ENCODE measurements at regions not wholly inside any gene's neighbourhood (a gene's known extent, or its start where the extent isn't known, plus 50 kb on each side); places are given as distances from the start of the nearest gene placed in this dataset.
A peak's percentile ranks its signal among the peaks of the same experiment; 100 is the strongest.
"Not testable (repeated sequence)": the region's sequence is repeated elsewhere in the genome, so short reads cannot be mapped to it uniquely, and the experiment has no call there.

- peak; percentile 46 for DNase-seq
Measured at GRCh38 chr4:19577097-19577496, 674.6 kb upstream of the SLIT2 start.

GRCh38 chr4:19575924-19576323 is 675.8 kb upstream of the SLIT2 start:
- peak; percentile 22 for DNase-seq

- no peak for DNase-seq
Measured at GRCh38 chr4:19566041-19566440, 685.7 kb upstream of the SLIT2 start.

GRCh38 chr4:19562456-19562855 is 689.2 kb upstream of the SLIT2 start:
- DNase-seq: no peak

- DNase-seq: no peak
Measured at GRCh38 chr4:19557161-19557560, 694.5 kb upstream of the SLIT2 start.

- not testable (repeated sequence) for DNase-seq
Measured at GRCh38 chr4:19556276-19556675, 695.4 kb upstream of the SLIT2 start.

- no peak for DNase-seq
Measured at GRCh38 chr4:19547463-19547862, 704.2 kb upstream of the SLIT2 start.

- DNase-seq: no peak
Measured at GRCh38 chr4:19544446-19545125, 707.1 kb upstream of the SLIT2 start.

GRCh38 chr4:19540859-19541540 is 710.7 kb upstream of the SLIT2 start:
- DNase-seq: no peak

- no peak for DNase-seq
Measured at GRCh38 chr4:19539201-19539600, 712.5 kb upstream of the SLIT2 start.

- DNase-seq: no peak
Measured at GRCh38 chr4:19534159-19534558, 717.5 kb upstream of the SLIT2 start.

GRCh38 chr4:19531906-19532848 is 719.5 kb upstream of the SLIT2 start:
- DNase-seq: peak; percentile 24

- no peak for DNase-seq
Measured at GRCh38 chr4:19523964-19524363, 727.7 kb upstream of the SLIT2 start.

- DNase-seq: no peak
Measured at GRCh38 chr4:19522966-19523365, 728.7 kb upstream of the SLIT2 start.

GRCh38 chr4:19520939-19521520 is 730.7 kb upstream of the SLIT2 start:
- no peak for DNase-seq

- no peak for DNase-seq
Measured at GRCh38 chr4:19514276-19515070, 737.2 kb upstream of the SLIT2 start.

GRCh38 chr4:19512086-19512485 is 739.6 kb upstream of the SLIT2 start:
- DNase-seq: no peak

- no peak for DNase-seq
Measured at GRCh38 chr4:19510993-19511392, 740.7 kb upstream of the SLIT2 start.

- DNase-seq: no peak
Measured at GRCh38 chr4:19508442-19508841, 743.3 kb upstream of the SLIT2 start.

GRCh38 chr4:19497705-19498104 is 754.0 kb upstream of the SLIT2 start:
- DNase-seq: no peak

- DNase-seq: no peak
Measured at GRCh38 chr4:19496756-19497155, 754.9 kb upstream of the SLIT2 start.

- no peak for DNase-seq
Measured at GRCh38 chr4:19494961-19495360, 756.7 kb upstream of the SLIT2 start.
